ENCODE measurements at regions not wholly inside any gene's neighbourhood (a gene's known extent, or its start where the extent isn't known, plus 50 kb on each side); places are given as distances from the start of the nearest gene placed in this dataset.

DNA sequence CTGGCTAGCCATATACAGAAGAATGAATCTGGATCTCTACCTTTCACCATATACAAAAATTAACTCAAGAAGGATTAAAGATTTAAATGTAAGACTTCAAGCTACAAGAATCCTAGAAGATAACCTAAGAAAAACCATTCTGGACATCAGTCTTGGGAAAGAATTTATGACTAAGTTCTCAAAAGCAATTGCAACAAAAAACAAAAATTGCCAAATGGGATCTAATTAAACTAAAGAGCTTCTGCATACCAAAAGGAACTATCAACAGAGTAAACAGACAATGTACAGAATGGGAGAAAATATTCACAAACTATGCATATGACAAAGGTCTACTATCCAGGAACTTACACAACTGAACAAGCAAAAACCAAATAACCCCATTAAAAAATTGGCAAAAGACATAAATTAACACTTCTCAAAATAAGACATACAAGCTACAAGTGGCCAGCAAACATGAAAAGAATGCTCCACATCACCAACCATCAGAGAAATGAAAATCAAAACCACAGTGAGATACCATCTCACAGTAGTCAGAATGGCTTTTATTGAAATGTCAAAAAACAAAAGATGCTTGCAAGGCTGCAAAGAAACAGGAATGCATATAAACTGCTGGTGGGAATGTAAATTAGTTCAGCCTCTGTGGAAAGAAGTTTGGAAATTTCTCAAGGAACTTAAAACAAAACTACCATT lies 66.8 kb upstream of the RSPO3 start:
- H3K9ac ChIP-seq (ENCODE audit: low read length), result no peak overlapping the region
- H3K36me3 ChIP-seq (ENCODE audit: low read length), result no peaks in the 10 kb centered on the region
- no peak overlapping the region for H2AFZ ChIP-seq (ENCODE audit: low read depth, low read length, severe bottlenecking)
- H3K9me3 ChIP-seq (ENCODE audit: insufficient read depth, low read length), result no peaks in the 10 kb centered on the region
- no peak overlapping the region for H3K4me2 ChIP-seq (ENCODE audit: low read depth, low read length, poor library complexity, severe bottlenecking)
- no peaks in the 10 kb centered on the region for H3K27me3 ChIP-seq (ENCODE audit: low read length)
- no peak for TF ChIP-seq EZH2phosphoT487 (conservative IDR thresholded peaks at IDR 0.05; ENCODE audit: low read length)
- TF ChIP-seq, protein P1, sequence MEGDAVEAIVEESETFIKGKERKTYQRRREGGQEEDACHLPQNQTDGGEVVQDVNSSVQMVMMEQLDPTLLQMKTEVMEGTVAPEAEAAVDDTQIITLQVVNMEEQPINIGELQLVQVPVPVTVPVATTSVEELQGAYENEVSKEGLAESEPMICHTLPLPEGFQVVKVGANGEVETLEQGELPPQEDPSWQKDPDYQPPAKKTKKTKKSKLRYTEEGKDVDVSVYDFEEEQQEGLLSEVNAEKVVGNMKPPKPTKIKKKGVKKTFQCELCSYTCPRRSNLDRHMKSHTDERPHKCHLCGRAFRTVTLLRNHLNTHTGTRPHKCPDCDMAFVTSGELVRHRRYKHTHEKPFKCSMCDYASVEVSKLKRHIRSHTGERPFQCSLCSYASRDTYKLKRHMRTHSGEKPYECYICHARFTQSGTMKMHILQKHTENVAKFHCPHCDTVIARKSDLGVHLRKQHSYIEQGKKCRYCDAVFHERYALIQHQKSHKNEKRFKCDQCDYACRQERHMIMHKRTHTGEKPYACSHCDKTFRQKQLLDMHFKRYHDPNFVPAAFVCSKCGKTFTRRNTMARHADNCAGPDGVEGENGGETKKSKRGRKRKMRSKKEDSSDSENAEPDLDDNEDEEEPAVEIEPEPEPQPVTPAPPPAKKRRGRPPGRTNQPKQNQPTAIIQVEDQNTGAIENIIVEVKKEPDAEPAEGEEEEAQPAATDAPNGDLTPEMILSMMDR (IDR thresholded peaks at IDR 0.05; ENCODE audit: insufficient read depth, low read length, poor library complexity, severe bottlenecking), result no peak
- H3K27ac ChIP-seq (ENCODE audit: low read depth, low read length), result no peak overlapping the region
- H3F3A ChIP-seq (ENCODE audit: insufficient read depth), result no peaks in the 10 kb centered on the region
- H4K20me1 ChIP-seq (ENCODE audit: low read depth, low read length), result no peaks in the 10 kb centered on the region
- H3K9me2 ChIP-seq (replicated peaks; ENCODE audit: insufficient read depth, low read length), result no peaks in the 10 kb centered on the region
- H3K4me3 ChIP-seq (ENCODE audit: insufficient read depth, low read length, poor library complexity, severe bottlenecking), result no peak overlapping the region
- no peaks in the 10 kb centered on the region for H3K79me2 ChIP-seq (ENCODE audit: insufficient read depth, low read length)

DNA sequence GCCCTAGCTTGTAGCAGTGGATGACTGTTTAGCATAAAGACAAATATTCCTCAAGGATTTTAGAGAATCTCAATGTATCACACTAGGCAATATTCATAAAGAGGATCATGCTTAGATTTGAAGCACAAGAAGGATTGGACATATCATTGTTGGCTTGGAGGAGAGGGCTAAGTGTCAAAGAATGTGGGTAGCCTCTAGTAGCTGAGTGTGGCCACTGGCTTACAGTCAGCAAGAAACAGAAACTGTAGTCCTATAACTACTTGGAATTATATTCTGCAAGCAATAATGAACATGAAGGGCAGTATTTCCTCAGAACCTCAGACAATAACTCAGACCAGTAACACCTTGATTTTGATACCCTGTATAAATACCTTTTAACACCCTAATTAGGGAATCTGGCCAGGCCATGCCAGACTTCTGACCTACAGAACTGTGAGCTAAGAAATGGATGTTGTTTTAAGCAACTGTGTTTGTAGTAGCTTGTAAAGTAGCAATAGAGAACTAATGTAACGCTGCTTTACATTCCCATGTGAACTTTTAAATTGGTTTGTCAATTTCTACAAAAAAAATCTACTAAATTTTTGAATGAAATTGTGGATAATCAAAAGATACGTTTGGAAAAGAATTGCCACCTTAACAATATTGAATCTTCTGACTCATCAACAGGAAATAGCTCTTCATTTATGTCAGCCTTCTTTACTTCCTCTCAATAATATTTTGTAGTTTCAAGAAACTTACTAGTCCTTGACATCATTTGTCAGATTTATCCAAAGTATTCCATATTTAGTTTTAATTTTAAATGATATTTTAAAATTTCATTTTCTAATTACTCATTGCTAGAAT lies 65.2 kb upstream of the RSPO3 start:
- no peaks in the 10 kb centered on the region for H3K9me2 ChIP-seq (replicated peaks; ENCODE audit: insufficient read depth, low read length)
- no peak overlapping the region for H3K4me3 ChIP-seq (ENCODE audit: insufficient read depth, low read length, poor library complexity, severe bottlenecking)
- no peaks in the 10 kb centered on the region for H3K27me3 ChIP-seq (ENCODE audit: low read length)
- H3K27ac ChIP-seq (ENCODE audit: low read depth, low read length), result no peak overlapping the region
- no peak overlapping the region for H2AFZ ChIP-seq (ENCODE audit: low read depth, low read length, severe bottlenecking)
- H4K20me1 ChIP-seq (ENCODE audit: low read depth, low read length), result no peaks in the 10 kb centered on the region
- no peaks in the 10 kb centered on the region for H3F3A ChIP-seq (ENCODE audit: insufficient read depth)
- no peaks in the 10 kb centered on the region for H3K36me3 ChIP-seq (ENCODE audit: low read length)
- no peaks in the 10 kb centered on the region for H3K79me2 ChIP-seq (ENCODE audit: insufficient read depth, low read length)
- H3K9me3 ChIP-seq (ENCODE audit: insufficient read depth, low read length), result no peaks in the 10 kb centered on the region
- no peak overlapping the region for H3K4me2 ChIP-seq (ENCODE audit: low read depth, low read length, poor library complexity, severe bottlenecking)
- TF ChIP-seq, protein P1 (IDR thresholded peaks at IDR 0.05; ENCODE audit: insufficient read depth, low read length, poor library complexity, severe bottlenecking), result no peak
- TF ChIP-seq EZH2phosphoT487 (conservative IDR thresholded peaks at IDR 0.05; ENCODE audit: low read length), result no peak
- H3K9ac ChIP-seq (ENCODE audit: low read length), result no peak overlapping the region

DNA sequence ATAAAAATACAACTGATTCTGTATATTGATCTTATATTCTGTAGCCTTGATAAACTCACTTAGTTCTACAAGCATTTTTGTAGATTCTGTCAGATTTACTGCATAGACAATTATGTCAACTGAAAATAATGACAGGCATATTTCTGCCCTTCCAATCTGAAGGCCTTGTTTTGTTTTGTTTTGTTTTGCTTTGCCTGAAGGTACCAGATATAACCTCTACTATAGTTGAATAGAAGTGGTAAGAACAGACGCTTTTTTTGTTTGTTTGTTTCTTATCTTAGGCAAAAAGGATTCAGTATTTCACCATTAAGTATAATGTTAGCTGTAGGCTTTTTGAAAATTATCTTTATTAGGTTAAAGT lies 64.6 kb upstream of the RSPO3 start:
- no peak for TF ChIP-seq EZH2phosphoT487 (conservative IDR thresholded peaks at IDR 0.05; ENCODE audit: low read length)
- TF ChIP-seq, protein P1 (IDR thresholded peaks at IDR 0.05; ENCODE audit: insufficient read depth, low read length, poor library complexity, severe bottlenecking), result no peak
- no peak overlapping the region for H3K4me3 ChIP-seq (ENCODE audit: insufficient read depth, low read length, poor library complexity, severe bottlenecking)
- H3K9me3 ChIP-seq (ENCODE audit: insufficient read depth, low read length), result no peaks in the 10 kb centered on the region
- no peaks in the 10 kb centered on the region for H4K20me1 ChIP-seq (ENCODE audit: low read depth, low read length)
- no peak overlapping the region for H2AFZ ChIP-seq (ENCODE audit: low read depth, low read length, severe bottlenecking)
- H3F3A ChIP-seq (ENCODE audit: insufficient read depth), result no peaks in the 10 kb centered on the region
- no peaks in the 10 kb centered on the region for H3K9me2 ChIP-seq (replicated peaks; ENCODE audit: insufficient read depth, low read length)
- no peak overlapping the region for H3K9ac ChIP-seq (ENCODE audit: low read length)
- no peaks in the 10 kb centered on the region for H3K27me3 ChIP-seq (ENCODE audit: low read length)
- H3K79me2 ChIP-seq (ENCODE audit: insufficient read depth, low read length), result no peaks in the 10 kb centered on the region
- H3K4me2 ChIP-seq (ENCODE audit: low read depth, low read length, poor library complexity, severe bottlenecking), result no peak overlapping the region
- H3K27ac ChIP-seq (ENCODE audit: low read depth, low read length), result no peak overlapping the region
- no peaks in the 10 kb centered on the region for H3K36me3 ChIP-seq (ENCODE audit: low read length)
